GM19438 (cell line): ENCODE measurements at regions not wholly inside any gene's neighbourhood (a gene's known extent, or its start where the extent isn't known, plus 50 kb on each side); places are given as distances from the start of the nearest gene placed in this dataset.

Experiments used
- ATAC-seq: cut with Tn5 transposase; IDR thresholded peaks from one replicate; pipeline ENCODE4 v1.9.1; 2021; ENCODE audit warnings: low read depth; ENCODE audit not compliant: unreplicated experiment

GRCh38 chr4:116877069-116877468, 208.3 kb downstream of the TRAM1L1 start:
- ATAC-seq, result no peak

- ATAC-seq, result no peak
Measured at GRCh38 chr4:116872941-116873340, 212.4 kb downstream of the TRAM1L1 start.

- no peak for ATAC-seq
Measured at GRCh38 chr4:116872308-116872707, 213.1 kb downstream of the TRAM1L1 start.

- ATAC-seq, result no peak
Measured at GRCh38 chr4:116870686-116871085, 214.7 kb downstream of the TRAM1L1 start.

GRCh38 chr4:116866106-116866505, 219.3 kb downstream of the TRAM1L1 start:
- ATAC-seq, result no peak

GRCh38 chr4:116862592-116862991, 222.8 kb downstream of the TRAM1L1 start:
- no peak for ATAC-seq

GRCh38 chr4:116860891-116861290, 224.5 kb downstream of the TRAM1L1 start:
- ATAC-seq, result no peak

GRCh38 chr4:116849620-116850019, 235.8 kb downstream of the TRAM1L1 start:
- no peak for ATAC-seq

- ATAC-seq, result no peak
Measured at GRCh38 chr4:116847616-116848015, 237.8 kb downstream of the TRAM1L1 start.

- ATAC-seq, result no peak
Measured at GRCh38 chr4:116839826-116840225, 245.6 kb downstream of the TRAM1L1 start.

- no peak for ATAC-seq
Measured at GRCh38 chr4:116838609-116839008, 246.8 kb downstream of the TRAM1L1 start.

GRCh38 chr4:116829187-116829586, 256.2 kb downstream of the TRAM1L1 start:
- ATAC-seq, result no peak

- ATAC-seq, result no peak
Measured at GRCh38 chr4:116824172-116824571, 261.2 kb downstream of the TRAM1L1 start.

- no peak for ATAC-seq
Measured at GRCh38 chr4:116811730-116812129, 273.6 kb downstream of the TRAM1L1 start.

- no peak for ATAC-seq
Measured at GRCh38 chr4:116796022-116796421, 289.4 kb downstream of the TRAM1L1 start.

GRCh38 chr4:116788723-116789122, 296.7 kb downstream of the TRAM1L1 start:
- no peak for ATAC-seq

GRCh38 chr4:116755051-116755450, 330.3 kb downstream of the TRAM1L1 start:
- no peak for ATAC-seq

- ATAC-seq, result no peak
Measured at GRCh38 chr4:116752027-116752426, 333.3 kb downstream of the TRAM1L1 start.

- no peak for ATAC-seq
Measured at GRCh38 chr4:116736756-116737155, 348.6 kb downstream of the TRAM1L1 start.

GRCh38 chr4:116734178-116734577, 351.2 kb downstream of the TRAM1L1 start:
- ATAC-seq, result no peak

GRCh38 chr4:116733370-116733769, 352.0 kb downstream of the TRAM1L1 start:
- ATAC-seq, result no peak

GRCh38 chr4:116726523-116726922, 358.9 kb downstream of the TRAM1L1 start:
- no peak for ATAC-seq

- ATAC-seq, result no peak
Measured at GRCh38 chr4:116724249-116724648, 361.1 kb downstream of the TRAM1L1 start.
